ENCODE measurements at regions not wholly inside any gene's neighbourhood (a gene's known extent, or its start where the extent isn't known, plus 50 kb on each side); places are given as distances from the start of the nearest gene placed in this dataset.
"Not testable (repeated sequence)": the region's sequence is repeated elsewhere in the genome, so short reads cannot be mapped to it uniquely, and the experiment has no call there.

- Histone ChIP-seq H3K36me3 (no peaks in the 10 kb centered on the region), H3K4me1 (no peaks in the 10 kb centered on the region), H3K27me3 (no peaks in the 10 kb centered on the region), H3K9me3 (peaks cover 0 to 3% (median 0%) of the 10 kb centered on the region in 4 donors), H3K4me3 (no peak overlapping the region), H3K27ac (no peak overlapping the region)
- DNase-seq = no peak
- TF ChIP-seq CTCF (IDR thresholded peaks at IDR 0.05) (no peak), EP300 (IDR thresholded peaks at IDR 0.05) (no peak), POLR2AphosphoS5 (IDR thresholded peaks at IDR 0.05) (no peak), POLR2A (IDR thresholded peaks at IDR 0.05) (no peak)
- intact Hi-C loops (cut with DNase I) = no loop called here
- WGBS, 2 donors = 62 to 85% methylated on average over 5 of the region's 5 CpGs
These were observed 232.3 kb downstream of the TLR4 start for GRCh38 chr9:117936185-117937130.

DNA sequence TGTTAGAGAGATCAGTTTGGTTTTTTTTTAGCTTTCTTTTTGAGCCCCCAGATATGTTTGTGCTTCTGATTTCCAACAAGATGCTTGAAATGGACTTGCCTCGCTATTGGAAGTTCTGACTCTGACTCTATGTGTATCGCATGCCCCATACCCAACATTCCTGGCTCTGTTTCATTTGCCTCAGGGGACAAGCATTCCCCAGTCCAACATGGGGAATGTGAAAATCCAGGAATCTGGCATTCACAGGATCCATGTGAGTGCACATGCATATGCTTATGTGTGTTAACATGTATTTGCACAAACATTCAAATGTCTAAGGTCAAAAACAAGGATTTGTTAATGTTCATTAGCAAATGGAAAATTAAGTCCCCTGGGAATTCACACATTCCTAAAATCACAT is 233.9 kb downstream of the TLR4 start:
- TF ChIP-seq POLR2AphosphoS5 (IDR thresholded peaks at IDR 0.05) (no peak), CTCF (IDR thresholded peaks at IDR 0.05) (no peak), EP300 (IDR thresholded peaks at IDR 0.05) (no peak), POLR2A (IDR thresholded peaks at IDR 0.05) (no peak)

GRCh38 chr9:117938896-117939295 is 234.7 kb downstream of the TLR4 start:
- intact Hi-C loops (cut with DNase I) = no loop called here
- no peak for TF ChIP-seq POLR2A (IDR thresholded peaks at IDR 0.05)
- TF ChIP-seq EP300 (IDR thresholded peaks at IDR 0.05) = no peak
- TF ChIP-seq CTCF (IDR thresholded peaks at IDR 0.05) = no peak
- TF ChIP-seq POLR2AphosphoS5 (IDR thresholded peaks at IDR 0.05) = no peak
- H3K27ac ChIP-seq = no peak overlapping the region
- H3K9me3 ChIP-seq = no peaks in the 10 kb centered on the region
- no peaks in the 10 kb centered on the region for H3K36me3 ChIP-seq
- 82 to 86% methylated on average over 4 of the region's 4 CpGs for WGBS, 2 donors
- H3K27me3 ChIP-seq = no peaks in the 10 kb centered on the region
- no peak for DNase-seq
- no peaks in the 10 kb centered on the region for H3K4me1 ChIP-seq
- no peak overlapping the region for H3K4me3 ChIP-seq

More for the DNA sequence above, 233.9 kb downstream of the TLR4 start:
- H3K27me3 ChIP-seq = no peaks in the 10 kb centered on the region
- no peak overlapping the region for H3K4me3 ChIP-seq
- H3K4me1 ChIP-seq = no peaks in the 10 kb centered on the region
- 87 to 98% methylated on average over 2 of the region's 2 CpGs for WGBS, 2 donors
- H3K9me3 ChIP-seq = peaks cover 0 to 3% (median 0%) of the 10 kb centered on the region in 4 donors
- H3K27ac ChIP-seq = no peak overlapping the region
- no peak for DNase-seq
- intact Hi-C loops (cut with DNase I) = no loop called here
- H3K36me3 ChIP-seq = no peaks in the 10 kb centered on the region

DNA sequence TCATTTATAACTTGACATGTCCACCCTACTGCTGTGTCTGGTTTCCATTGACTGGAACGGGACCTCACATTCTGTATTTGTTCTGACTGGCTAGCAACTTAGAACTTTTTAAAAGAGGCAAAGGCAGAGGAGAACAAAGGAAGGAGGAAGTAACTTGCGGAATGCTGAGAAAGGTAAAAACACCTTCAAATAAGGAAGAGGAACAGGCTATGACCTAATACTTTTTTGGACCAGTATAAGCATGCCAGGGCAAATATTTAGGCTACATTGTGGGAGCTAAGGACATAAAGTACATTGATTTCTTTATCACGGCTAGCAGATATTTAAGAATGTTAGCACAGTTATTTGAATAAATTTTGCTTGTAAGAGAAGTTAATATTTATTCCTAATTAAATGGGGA is 240.5 kb downstream of the TLR4 start:
- H3K27ac ChIP-seq; H3K9me3 ChIP-seq; intact Hi-C loops (cut with DNase I); H3K27me3 ChIP-seq; H3K4me1 ChIP-seq; DNase-seq; H3K4me3 ChIP-seq; H3K36me3 ChIP-seq: not testable (repeated sequence)
- WGBS, 2 donors = 72 to 82% methylated on average over 3 of the region's 3 CpGs

- no peaks in the 10 kb centered on the region for H3K27me3 ChIP-seq
- DNase-seq = no peak
- H3K9me3 ChIP-seq = no peaks in the 10 kb centered on the region
- intact Hi-C loops (cut with DNase I) = no loop called here
- no peaks in the 10 kb centered on the region for H3K36me3 ChIP-seq
- TF ChIP-seq POLR2A (IDR thresholded peaks at IDR 0.05) = no peak
- no peak for TF ChIP-seq EP300 (IDR thresholded peaks at IDR 0.05)
- no peak for TF ChIP-seq CTCF (IDR thresholded peaks at IDR 0.05)
- no peak for TF ChIP-seq POLR2AphosphoS5 (IDR thresholded peaks at IDR 0.05)
- H3K4me1 ChIP-seq = no peaks in the 10 kb centered on the region
- 69 to 72% methylated on average over 4 of the region's 4 CpGs for WGBS, 2 donors
- H3K27ac ChIP-seq = no peak overlapping the region
- H3K4me3 ChIP-seq = no peak overlapping the region
These were observed 241.1 kb downstream of the TLR4 start for GRCh38 chr9:117945286-117945685.
